Gastroesophageal sphincter (tissue), 3 donors: ENCODE measurements at regions not wholly inside any gene's neighbourhood (a gene's known extent, or its start where the extent isn't known, plus 50 kb on each side); places are given as distances from the start of the nearest gene placed in this dataset.

ENCODE experiments used
- EP300 ChIP-seq: sonication (generic); formaldehyde crosslinking; IDR thresholded peaks from one replicate; pipeline ENCODE4 v1.6.1; 2017; ENCODE audit warnings: antibody characterized with exemption, mild to moderate bottlenecking
- POLR2A ChIP-seq, 2 donors: fragments of 450-650 bp; IDR thresholded peaks; one replicate each; pipeline ENCODE4 v1.6.1; 2017; ENCODE audit warnings: antibody characterized with exemption in 2 of 2, mild to moderate bottlenecking in 2 of 2, moderate library complexity in 1 of 2
- POLR2AphosphoS5 ChIP-seq: sonication (generic); formaldehyde crosslinking; IDR thresholded peaks from one replicate; pipeline ENCODE4 v1.6.1; 2017; ENCODE audit warnings: antibody characterized with exemption
- TF ChIP-seq, protein P1 (sequence below), 4 experiments: fragments of 200-600 bp in 2 of 4; fragments of 450-650 bp in 2 of 4; sonication (generic) in 1 of 4; IDR thresholded peaks; one replicate each; pipeline ENCODE4 v1.5.1; 2017 to 2019; ENCODE audit warnings: antibody characterized with exemption in 4 of 4, mild to moderate bottlenecking in 2 of 4, moderate library complexity in 2 of 4

DNA sequence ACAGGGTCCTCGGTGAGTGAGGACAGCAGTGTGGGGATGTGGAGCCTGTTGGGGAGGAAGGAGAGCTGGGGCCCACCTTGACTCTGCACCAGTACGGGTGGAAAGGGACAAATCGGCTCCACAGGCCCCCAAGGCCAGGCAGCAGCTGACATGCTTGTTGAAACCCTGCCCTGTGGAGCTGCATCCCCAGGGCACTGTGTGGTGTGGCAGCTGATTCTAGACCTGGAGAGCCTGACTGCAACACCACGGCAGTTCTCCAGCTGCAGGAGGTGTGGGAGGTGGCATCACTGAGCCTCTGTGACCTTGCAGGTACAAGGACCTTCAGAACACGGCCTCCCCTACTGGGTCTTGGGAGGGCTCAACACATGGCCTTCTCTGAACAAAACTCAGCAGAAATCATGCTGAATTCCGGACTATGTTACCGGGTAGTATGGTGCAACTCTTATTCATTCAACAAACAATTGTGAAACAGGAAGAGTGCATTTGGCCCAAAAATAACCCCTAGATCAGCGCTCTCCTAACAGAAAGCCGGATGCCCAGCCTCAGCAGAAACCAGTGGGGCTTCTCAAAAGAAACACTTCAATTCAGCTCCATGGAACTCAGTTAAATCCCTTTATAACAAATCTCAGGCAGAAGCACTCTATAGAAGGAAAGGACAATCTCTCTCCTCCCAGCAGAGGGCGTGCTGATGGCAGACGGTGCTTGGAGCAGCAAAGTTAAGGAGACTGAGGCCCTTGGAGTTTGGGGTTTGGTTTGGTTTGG, 104.4 kb upstream of the SALL3 start:
- TF ChIP-seq, protein P1, sequence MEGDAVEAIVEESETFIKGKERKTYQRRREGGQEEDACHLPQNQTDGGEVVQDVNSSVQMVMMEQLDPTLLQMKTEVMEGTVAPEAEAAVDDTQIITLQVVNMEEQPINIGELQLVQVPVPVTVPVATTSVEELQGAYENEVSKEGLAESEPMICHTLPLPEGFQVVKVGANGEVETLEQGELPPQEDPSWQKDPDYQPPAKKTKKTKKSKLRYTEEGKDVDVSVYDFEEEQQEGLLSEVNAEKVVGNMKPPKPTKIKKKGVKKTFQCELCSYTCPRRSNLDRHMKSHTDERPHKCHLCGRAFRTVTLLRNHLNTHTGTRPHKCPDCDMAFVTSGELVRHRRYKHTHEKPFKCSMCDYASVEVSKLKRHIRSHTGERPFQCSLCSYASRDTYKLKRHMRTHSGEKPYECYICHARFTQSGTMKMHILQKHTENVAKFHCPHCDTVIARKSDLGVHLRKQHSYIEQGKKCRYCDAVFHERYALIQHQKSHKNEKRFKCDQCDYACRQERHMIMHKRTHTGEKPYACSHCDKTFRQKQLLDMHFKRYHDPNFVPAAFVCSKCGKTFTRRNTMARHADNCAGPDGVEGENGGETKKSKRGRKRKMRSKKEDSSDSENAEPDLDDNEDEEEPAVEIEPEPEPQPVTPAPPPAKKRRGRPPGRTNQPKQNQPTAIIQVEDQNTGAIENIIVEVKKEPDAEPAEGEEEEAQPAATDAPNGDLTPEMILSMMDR (IDR thresholded peaks at IDR 0.05) = peak in 1 of 4 experiments; percentile 30
- TF ChIP-seq POLR2A (IDR thresholded peaks at IDR 0.05) (no peak), POLR2AphosphoS5 (no peak), EP300 (no peak)
